GM23338 (cell line): ENCODE measurements at regions not wholly inside any gene's neighbourhood (a gene's known extent, or its start where the extent isn't known, plus 50 kb on each side); places are given as distances from the start of the nearest gene placed in this dataset.

Experiments
- ATAC-seq: fragments of 200-7000 bp; cut with Tn5 transposase; 3 replicates; pipeline ENCODE4 v1.9.1; 2020
- DNase-seq: peaks from one replicate; pipeline ENCODE4 v3.0.0-alpha.2; 2015; ENCODE audit warnings: low spot score
- H2AFZ ChIP-seq: fragments of 200-600 bp; sonication (generic); 2 replicates; pipeline ENCODE4 v1.8.0; 2016; ENCODE audit warnings: antibody characterized with exemption, mild to moderate bottlenecking, moderate library complexity
- H3F3A ChIP-seq: fragments of 200-600 bp; sonication (generic); replicated peaks from 2 replicates; pipeline ENCODE4 v1.8.0; 2017; ENCODE audit warnings: antibody characterized with exemption, mixed run types, low read depth
- H3K27ac ChIP-seq: fragments of 200-600 bp; sonication (generic); 2 replicates; pipeline ENCODE4 v1.6.1; 2016; ENCODE audit warnings: low read depth
- H3K27me3 ChIP-seq: fragments of 200-600 bp; sonication (generic); 2 replicates; pipeline ENCODE4 v1.8.0; 2016; ENCODE audit warnings: mild to moderate bottlenecking, mixed run types, moderate library complexity; ENCODE audit not compliant: insufficient read depth
- H3K36me3 ChIP-seq: fragments of 200-600 bp; sonication (generic); 2 replicates; pipeline ENCODE4 v1.8.0; 2016; ENCODE audit warnings: mild to moderate bottlenecking; ENCODE audit not compliant: insufficient read depth
- H3K4me1 ChIP-seq: fragments of 200-600 bp; sonication (generic); 2 replicates; pipeline ENCODE4 v1.8.0; 2016; ENCODE audit warnings: mild to moderate bottlenecking, moderate library complexity; ENCODE audit not compliant: insufficient read depth
- H3K4me2 ChIP-seq: fragments of 200-600 bp; sonication (generic); 2 replicates; pipeline ENCODE4 v1.7.1; 2017; ENCODE audit warnings: mixed run types
- H3K4me3 ChIP-seq: fragments of 200-600 bp; sonication (generic); 2 replicates; pipeline ENCODE4 v1.6.1; 2016; ENCODE audit warnings: mixed run types
- H3K79me2 ChIP-seq: fragments of 200-600 bp; sonication (generic); replicated peaks from 2 replicates; pipeline ENCODE4 v1.8.0; 2017; ENCODE audit warnings: mild to moderate bottlenecking; ENCODE audit not compliant: insufficient read depth
- H3K9me2 ChIP-seq: fragments of 200-600 bp; sonication (generic); 2 replicates; pipeline ENCODE4 v1.8.0; 2017; ENCODE audit not compliant: insufficient read depth
- H4K20me1 ChIP-seq: fragments of 200-600 bp; sonication (generic); replicated peaks from 2 replicates; pipeline ENCODE4 v1.8.0; 2017; ENCODE audit warnings: mild to moderate bottlenecking; ENCODE audit not compliant: insufficient read depth
- H3K27ac Mint-ChIP-seq: 2 replicates; pipeline ENCODE4 v1.8.0; 2020; ENCODE audit warnings: inconsistent platforms, mild to moderate bottlenecking, moderate library complexity, mixed read lengths
- H3K27me3 Mint-ChIP-seq: 3 replicates; pipeline ENCODE4 v1.8.0; 2022; ENCODE audit warnings: low read depth, mild to moderate bottlenecking, moderate library complexity, mixed read lengths, inconsistent platforms; ENCODE audit not compliant: insufficient read depth, poor library complexity
- H3K36me3 Mint-ChIP-seq: 3 replicates; pipeline ENCODE4 v1.8.0; 2021; ENCODE audit warnings: low read depth, mild to moderate bottlenecking, inconsistent platforms, moderate library complexity, mixed read lengths
- H3K4me1 Mint-ChIP-seq: 3 replicates; pipeline ENCODE4 v1.8.0; 2020; ENCODE audit warnings: mild to moderate bottlenecking, inconsistent platforms, mixed read lengths
- H3K4me3 Mint-ChIP-seq: 3 replicates; pipeline ENCODE4 v1.8.0; 2021; ENCODE audit warnings: moderate library complexity, mild to moderate bottlenecking, inconsistent platforms, mixed read lengths
- H3K9me3 Mint-ChIP-seq: 3 replicates; pipeline ENCODE4 v1.8.0; 2020; ENCODE audit warnings: moderate library complexity, mild to moderate bottlenecking, inconsistent platforms, mixed read lengths
- CREB1 ChIP-seq: fragments of 250-450 bp; sonication (Bioruptor Pico); IDR thresholded peaks from 2 replicates; pipeline ENCODE4 v1.5.0; 2020; ENCODE audit warnings: low read depth, mild to moderate bottlenecking, moderate library complexity
- ETS1 ChIP-seq: IDR thresholded peaks from 2 replicates; pipeline ENCODE4 v1.6.1; 2016; ENCODE audit warnings: antibody characterized with exemption
- EZH2 ChIP-seq: fragments of 200-600 bp; sonication (generic); IDR thresholded peaks from one replicate; pipeline ENCODE4 v1.8.0; 2017; ENCODE audit warnings: antibody characterized with exemption, mild to moderate bottlenecking, low read depth; ENCODE audit not compliant: unreplicated experiment
- EZH2phosphoT487 ChIP-seq: fragments of 200-600 bp; sonication (generic); IDR thresholded peaks from one replicate; pipeline ENCODE4 v1.8.1; 2018; ENCODE audit warnings: antibody characterized with exemption; ENCODE audit not compliant: unreplicated experiment
- JUNB ChIP-seq: IDR thresholded peaks from one replicate; pipeline ENCODE4 v1.6.1; 2016; ENCODE audit warnings: antibody characterized with exemption; ENCODE audit not compliant: unreplicated experiment
- NANOG ChIP-seq: IDR thresholded peaks from 2 replicates; pipeline ENCODE4 v1.6.1; 2016; ENCODE audit warnings: antibody characterized with exemption, borderline replicate concordance
- POLR2AphosphoS5 ChIP-seq: IDR thresholded peaks from 2 replicates; pipeline ENCODE4 v1.6.1; 2016; ENCODE audit warnings: antibody characterized with exemption, low read depth
- STAT1 ChIP-seq: IDR thresholded peaks from one replicate; pipeline ENCODE4 v1.6.1; 2016; ENCODE audit warnings: antibody characterized with exemption; ENCODE audit not compliant: unreplicated experiment
- ZNF114 ChIP-seq: fragments of 250-450 bp; sonication (Bioruptor Pico); IDR thresholded peaks from 2 replicates; pipeline ENCODE4 v1.5.0; 2020; ENCODE audit warnings: mild to moderate bottlenecking, moderate library complexity
- ZNF331 ChIP-seq: fragments of 250-450 bp; sonication (Bioruptor Pico); IDR thresholded peaks from 2 replicates; pipeline ENCODE4 v1.5.0; 2020; ENCODE audit warnings: low read depth, mild to moderate bottlenecking, moderate library complexity
- ZNF462 ChIP-seq: fragments of 250-450 bp; sonication (Bioruptor Pico); IDR thresholded peaks from 2 replicates; pipeline ENCODE4 v1.5.0; 2020; ENCODE audit warnings: mild to moderate bottlenecking, moderate library complexity
- TF ChIP-seq, protein P1 (sequence below), 2 experiments: fragments of 200-600 bp in 1 of 2; sonication (generic) in 1 of 2; conservative IDR thresholded peaks; 2 replicates each; pipeline versions ENCODE4 v1.5.1 to v1.6.1; 2016 to 2017; ENCODE audit warnings: antibody characterized with exemption in 2 of 2, low read depth in 2 of 2, mild to moderate bottlenecking in 2 of 2, moderate library complexity in 1 of 2
- TF ChIP-seq, protein P2 (sequence below): IDR thresholded peaks from one replicate; pipeline ENCODE4 v1.6.1; 2018; ENCODE audit warnings: antibody characterized with exemption; ENCODE audit not compliant: unreplicated experiment

- no peak overlapping the region for H3K27ac ChIP-seq
- ATAC-seq (no peak), DNase-seq (no peak)
- H4K20me1 ChIP-seq, result no peaks in the 10 kb centered on the region
- no peaks in the 10 kb centered on the region for H3K27me3 ChIP-seq
- H3K4me2 ChIP-seq, result no peak overlapping the region
- Mint-ChIP-seq H3K9me3 (no peaks in the 10 kb centered on the region), H3K4me1 (no peaks in the 10 kb centered on the region), H3K27ac (no peak overlapping the region), H3K36me3 (no peaks in the 10 kb centered on the region), H3K27me3 (peaks cover 2% of the 10 kb centered on the region), H3K4me3 (no peak overlapping the region)
- TF ChIP-seq, protein P1, sequence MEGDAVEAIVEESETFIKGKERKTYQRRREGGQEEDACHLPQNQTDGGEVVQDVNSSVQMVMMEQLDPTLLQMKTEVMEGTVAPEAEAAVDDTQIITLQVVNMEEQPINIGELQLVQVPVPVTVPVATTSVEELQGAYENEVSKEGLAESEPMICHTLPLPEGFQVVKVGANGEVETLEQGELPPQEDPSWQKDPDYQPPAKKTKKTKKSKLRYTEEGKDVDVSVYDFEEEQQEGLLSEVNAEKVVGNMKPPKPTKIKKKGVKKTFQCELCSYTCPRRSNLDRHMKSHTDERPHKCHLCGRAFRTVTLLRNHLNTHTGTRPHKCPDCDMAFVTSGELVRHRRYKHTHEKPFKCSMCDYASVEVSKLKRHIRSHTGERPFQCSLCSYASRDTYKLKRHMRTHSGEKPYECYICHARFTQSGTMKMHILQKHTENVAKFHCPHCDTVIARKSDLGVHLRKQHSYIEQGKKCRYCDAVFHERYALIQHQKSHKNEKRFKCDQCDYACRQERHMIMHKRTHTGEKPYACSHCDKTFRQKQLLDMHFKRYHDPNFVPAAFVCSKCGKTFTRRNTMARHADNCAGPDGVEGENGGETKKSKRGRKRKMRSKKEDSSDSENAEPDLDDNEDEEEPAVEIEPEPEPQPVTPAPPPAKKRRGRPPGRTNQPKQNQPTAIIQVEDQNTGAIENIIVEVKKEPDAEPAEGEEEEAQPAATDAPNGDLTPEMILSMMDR (conservative IDR thresholded peaks at IDR 0.05; ENCODE audit: low read depth in 2 of 2), result no peak
- TF ChIP-seq EZH2phosphoT487, result no peak
- no peak for TF ChIP-seq ZNF462 (CRISPR knock-in tag)
- no peak for TF ChIP-seq STAT1
- no peak for TF ChIP-seq EZH2
- TF ChIP-seq NANOG, result no peak
- TF ChIP-seq, protein P2, sequence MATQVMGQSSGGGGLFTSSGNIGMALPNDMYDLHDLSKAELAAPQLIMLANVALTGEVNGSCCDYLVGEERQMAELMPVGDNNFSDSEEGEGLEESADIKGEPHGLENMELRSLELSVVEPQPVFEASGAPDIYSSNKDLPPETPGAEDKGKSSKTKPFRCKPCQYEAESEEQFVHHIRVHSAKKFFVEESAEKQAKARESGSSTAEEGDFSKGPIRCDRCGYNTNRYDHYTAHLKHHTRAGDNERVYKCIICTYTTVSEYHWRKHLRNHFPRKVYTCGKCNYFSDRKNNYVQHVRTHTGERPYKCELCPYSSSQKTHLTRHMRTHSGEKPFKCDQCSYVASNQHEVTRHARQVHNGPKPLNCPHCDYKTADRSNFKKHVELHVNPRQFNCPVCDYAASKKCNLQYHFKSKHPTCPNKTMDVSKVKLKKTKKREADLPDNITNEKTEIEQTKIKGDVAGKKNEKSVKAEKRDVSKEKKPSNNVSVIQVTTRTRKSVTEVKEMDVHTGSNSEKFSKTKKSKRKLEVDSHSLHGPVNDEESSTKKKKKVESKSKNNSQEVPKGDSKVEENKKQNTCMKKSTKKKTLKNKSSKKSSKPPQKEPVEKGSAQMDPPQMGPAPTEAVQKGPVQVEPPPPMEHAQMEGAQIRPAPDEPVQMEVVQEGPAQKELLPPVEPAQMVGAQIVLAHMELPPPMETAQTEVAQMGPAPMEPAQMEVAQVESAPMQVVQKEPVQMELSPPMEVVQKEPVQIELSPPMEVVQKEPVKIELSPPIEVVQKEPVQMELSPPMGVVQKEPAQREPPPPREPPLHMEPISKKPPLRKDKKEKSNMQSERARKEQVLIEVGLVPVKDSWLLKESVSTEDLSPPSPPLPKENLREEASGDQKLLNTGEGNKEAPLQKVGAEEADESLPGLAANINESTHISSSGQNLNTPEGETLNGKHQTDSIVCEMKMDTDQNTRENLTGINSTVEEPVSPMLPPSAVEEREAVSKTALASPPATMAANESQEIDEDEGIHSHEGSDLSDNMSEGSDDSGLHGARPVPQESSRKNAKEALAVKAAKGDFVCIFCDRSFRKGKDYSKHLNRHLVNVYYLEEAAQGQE, result no peak
- TF ChIP-seq ETS1, result no peak
- no peak for TF ChIP-seq JUNB
- TF ChIP-seq POLR2AphosphoS5, result no peak
- TF ChIP-seq ZNF114 (CRISPR knock-in tag), result no peak
- no peak for TF ChIP-seq CREB1
- TF ChIP-seq ZNF331 (CRISPR knock-in tag), result no peak
- H3K4me3 ChIP-seq, result no peak overlapping the region
- H3F3A ChIP-seq, result no peaks in the 10 kb centered on the region
- 0 out of 2 replicates have a peak, but pooled peaks cover 15% of the 10 kb centered on the region for H3K9me2 ChIP-seq
- no peaks in the 10 kb centered on the region for H3K36me3 ChIP-seq
- H2AFZ ChIP-seq, result no peak overlapping the region
- H3K79me2 ChIP-seq, result no peaks in the 10 kb centered on the region
- H3K4me1 ChIP-seq, result no peaks in the 10 kb centered on the region; the same call in none of the 2 replicates
These were observed 633.5 kb upstream of the ANKRD30A start for GRCh38 chr10:36491926-36492325.
